ENCODE measurements at regions not wholly inside any gene's neighbourhood (a gene's known extent, or its start where the extent isn't known, plus 50 kb on each side); places are given as distances from the start of the nearest gene placed in this dataset.

- no peak for TF ChIP-seq CTCF (IDR thresholded peaks at IDR 0.05)
- no peak for TF ChIP-seq POLR2A (IDR thresholded peaks at IDR 0.05)
Measured at GRCh38 chr7:66452165-66452564, 176.5 kb upstream of the KCTD7 start.

Data from right lobe of liver (tissue), 4 donors.